Hematopoietic multipotent progenitor cell (in vitro differentiated cells): ENCODE measurements at regions not wholly inside any gene's neighbourhood (a gene's known extent, or its start where the extent isn't known, plus 50 kb on each side); places are given as distances from the start of the nearest gene placed in this dataset.

Experiments used
- DNase-seq, 3 donors: peaks; one replicate each; pipeline ENCODE4 v3.0.0-alpha.2; 2011 to 2015; ENCODE audit warnings: low read depth in 2 of 3, low spot score in 2 of 3

GRCh38 chr12:102603021-102603420, 122.7 kb upstream of the IGF1 start:
- no peak for DNase-seq

DNA sequence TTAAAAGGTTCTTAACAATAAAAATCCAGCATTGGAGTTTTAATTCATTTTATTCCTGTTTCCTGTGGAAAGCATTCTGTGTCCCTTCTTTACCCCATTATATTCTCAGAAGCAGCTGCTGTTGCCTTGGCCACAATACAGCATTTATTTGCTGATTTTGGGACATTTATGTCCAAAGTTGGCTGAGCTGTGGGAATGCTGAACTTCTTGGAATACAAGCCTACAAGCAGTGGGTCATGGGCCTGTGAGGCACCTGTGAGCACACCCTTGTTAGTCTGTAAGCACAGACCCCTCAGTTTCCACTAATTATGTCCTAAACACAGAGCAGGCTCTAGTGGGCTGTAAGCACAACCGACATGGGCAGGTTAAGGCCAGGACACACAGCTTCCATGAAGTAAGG, 122.2 kb upstream of the IGF1 start:
- no peak for DNase-seq

- no peak for DNase-seq
Observed at GRCh38 chr12:102601621-102602020, 121.3 kb upstream of the IGF1 start.

DNA sequence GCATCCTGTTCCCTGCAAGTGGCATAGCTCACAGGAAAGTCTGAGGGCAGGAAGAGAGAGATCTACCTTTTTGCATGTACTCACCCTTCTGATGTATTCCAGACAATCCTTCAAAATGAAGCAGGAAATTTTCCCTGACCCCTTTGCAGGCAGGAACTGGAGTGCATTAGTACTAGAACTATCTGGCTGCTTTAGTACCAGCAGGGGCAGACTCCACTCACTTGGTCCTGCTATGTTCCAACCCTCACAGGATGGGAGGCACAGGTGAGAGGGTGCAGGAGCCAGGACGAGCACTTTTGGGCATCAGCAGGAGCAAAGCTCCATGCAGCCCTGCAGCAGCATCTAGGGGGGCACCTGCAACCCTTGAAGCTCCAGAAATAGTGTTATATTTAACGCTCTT, 116.3 kb upstream of the IGF1 start:
- DNase-seq, result no peak

DNA sequence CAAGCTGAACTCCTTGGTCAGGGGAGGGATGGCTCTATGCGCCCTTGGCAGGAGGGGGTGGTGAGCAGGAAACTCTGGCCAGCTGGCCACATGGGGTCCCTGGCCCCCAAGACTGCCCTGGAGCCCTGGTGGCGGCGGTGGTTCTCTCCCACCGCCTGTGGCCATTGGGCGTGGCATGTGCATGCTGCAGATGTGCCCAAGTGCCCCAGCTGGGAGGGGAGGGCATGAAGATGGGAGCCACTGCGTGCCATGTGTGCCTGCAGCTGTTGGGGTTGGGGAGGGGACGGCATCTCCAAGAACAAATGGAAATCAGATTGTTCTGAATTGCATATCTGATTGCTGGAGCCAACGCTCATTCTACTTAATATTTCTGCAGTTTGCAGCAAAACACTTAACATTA, 115.7 kb upstream of the IGF1 start:
- DNase-seq, result no peak

- no peak for DNase-seq
Observed at GRCh38 chr12:102595315-102595714, 115.0 kb upstream of the IGF1 start.

- DNase-seq, result no peak
Observed at GRCh38 chr12:102593134-102593533, 112.8 kb upstream of the IGF1 start.

GRCh38 chr12:102592134-102592533, 111.8 kb upstream of the IGF1 start:
- DNase-seq, result no peak

DNA sequence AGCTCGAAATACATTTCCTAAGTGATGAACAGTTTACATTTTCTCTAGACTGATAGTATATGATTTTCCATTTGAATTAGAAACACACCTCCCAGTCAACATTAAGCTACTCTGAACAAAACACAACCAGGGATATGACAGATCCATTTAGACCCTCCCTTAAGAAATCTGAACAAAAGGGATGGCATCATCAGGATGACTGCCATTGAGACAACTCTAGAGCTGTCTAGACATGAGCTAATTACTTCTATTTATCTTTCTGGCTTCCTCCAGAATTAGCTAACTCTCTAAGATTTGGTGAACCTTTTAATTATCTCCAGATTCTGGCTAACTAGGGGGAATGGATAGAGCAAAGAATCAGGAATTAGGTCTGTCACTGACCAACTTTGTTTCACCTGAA, 92.9 kb upstream of the IGF1 start:
- DNase-seq, result no peak

GRCh38 chr12:102571889-102572288, 91.5 kb upstream of the IGF1 start:
- no peak for DNase-seq

- no peak for DNase-seq
Observed at GRCh38 chr12:102570256-102570655, 89.9 kb upstream of the IGF1 start.

- DNase-seq, result no peak
Observed at GRCh38 chr12:102569803-102570202, 89.4 kb upstream of the IGF1 start.

DNA sequence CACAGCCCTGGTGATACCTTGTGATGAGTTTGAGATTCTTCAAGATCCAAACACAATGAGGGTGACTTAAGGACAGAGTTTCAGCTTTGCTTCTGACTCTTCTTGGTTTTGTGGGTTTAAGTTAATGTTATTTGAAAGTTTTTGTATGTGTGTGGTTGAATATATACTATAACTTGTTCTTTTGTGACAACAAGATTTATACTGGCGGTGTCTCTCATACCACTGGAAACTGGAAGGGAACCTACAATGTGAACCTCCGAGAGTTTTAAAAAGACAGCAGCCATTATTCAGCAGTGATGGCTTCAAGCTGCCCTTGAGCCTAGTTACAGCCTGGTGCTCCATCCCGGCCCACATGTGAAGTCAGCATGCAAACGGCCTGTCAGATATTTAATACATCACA, 87.9 kb upstream of the IGF1 start:
- DNase-seq, result no peak

GRCh38 chr12:102567031-102567985, 86.9 kb upstream of the IGF1 start:
- no peak for DNase-seq

DNA sequence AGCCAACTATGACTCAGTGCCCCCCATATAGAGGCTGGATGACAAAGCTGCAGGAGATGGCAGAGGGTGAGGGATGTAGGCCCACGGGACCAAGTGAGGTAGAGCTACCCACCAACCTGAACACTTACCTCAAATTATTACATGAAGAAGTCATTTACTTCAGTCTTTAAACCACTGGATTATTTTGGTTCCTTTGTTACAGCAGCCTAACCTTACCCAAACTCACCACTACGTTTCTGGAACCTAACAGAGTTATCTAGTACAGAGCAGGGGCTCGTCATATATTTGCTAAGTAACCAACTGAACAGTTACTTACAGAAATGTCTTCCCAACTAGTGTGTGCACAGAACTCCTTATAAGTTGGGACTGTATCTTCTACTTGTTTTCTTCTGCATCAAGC, 85.2 kb upstream of the IGF1 start:
- no peak for DNase-seq

- DNase-seq, result no peak
Observed at GRCh38 chr12:102564026-102564425, 83.7 kb upstream of the IGF1 start.

GRCh38 chr12:102562836-102563425, 82.6 kb upstream of the IGF1 start:
- DNase-seq, result no peak

GRCh38 chr12:102551186-102551585, 70.8 kb upstream of the IGF1 start:
- no peak for DNase-seq

GRCh38 chr12:102549691-102550090, 69.3 kb upstream of the IGF1 start:
- DNase-seq, result no peak

DNA sequence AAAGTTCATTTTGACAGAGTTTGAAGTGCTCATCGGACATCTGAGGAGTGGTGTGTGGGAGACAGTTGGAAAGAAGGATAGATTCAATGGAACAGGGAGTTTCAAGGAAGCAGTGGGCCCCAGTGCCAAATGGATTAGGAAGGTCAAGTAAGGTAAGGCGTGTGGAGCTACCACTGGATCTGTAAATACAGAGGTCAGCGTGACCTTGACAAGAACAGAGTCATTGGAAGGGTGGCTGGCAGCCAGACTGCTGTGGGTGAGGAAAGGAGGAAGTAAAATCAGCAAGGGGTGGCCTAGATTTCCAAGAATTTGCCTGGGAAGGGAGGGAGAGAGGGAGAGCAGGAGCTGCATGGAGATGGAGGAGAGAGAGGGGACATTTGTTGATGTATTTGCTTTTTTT, 68.2 kb upstream of the IGF1 start:
- no peak for DNase-seq

- DNase-seq, result peak in 1 of 3 donors; percentile 22
Observed at GRCh38 chr12:102543494-102544485, 63.4 kb upstream of the IGF1 start.
